HUES64 (cell line): ENCODE measurements at regions not wholly inside any gene's neighbourhood (a gene's known extent, or its start where the extent isn't known, plus 50 kb on each side); places are given as distances from the start of the nearest gene placed in this dataset.

Experiments used
- H3K27ac ChIP-seq: 2 replicates; pipeline ENCODE4 v1.7.0; 2013; ENCODE audit warnings: low read depth, low read length, inconsistent platforms
- H3K27me3 ChIP-seq: 2 replicates; pipeline ENCODE4 v1.6.1; 2013; ENCODE audit warnings: mild to moderate bottlenecking, low read length; ENCODE audit not compliant: insufficient read depth
- H3K36me3 ChIP-seq: 2 replicates; pipeline ENCODE4 v1.6.1; 2013; ENCODE audit warnings: mild to moderate bottlenecking, low read length; ENCODE audit not compliant: insufficient read depth
- H3K4me1 ChIP-seq: 2 replicates; pipeline ENCODE4 v1.6.1; 2013; ENCODE audit warnings: mild to moderate bottlenecking, low read length, moderate library complexity; ENCODE audit not compliant: insufficient read depth
- H3K4me3 ChIP-seq: 2 replicates; pipeline ENCODE4 v1.5.1; 2013; ENCODE audit warnings: mild to moderate bottlenecking, low read length, moderate library complexity
- H3K9ac ChIP-seq: 2 replicates; pipeline ENCODE4 v1.6.1; 2013; ENCODE audit warnings: mild to moderate bottlenecking, low read depth, low read length
- H3K9me3 ChIP-seq: 2 replicates; pipeline ENCODE4 v1.6.1; 2013; ENCODE audit warnings: low read depth, low read length; ENCODE audit not compliant: insufficient read depth
- WGBS: fragments of 150-250, 120-280 bp; methylation state at CpG from one replicate; pipeline ENCODE4 v1.1.7; 2013; ENCODE audit warnings: missing lambda C conversion rate; 5-methylcytosine and 5-hydroxymethylcytosine counted together

- no peaks in the 10 kb centered on the region for H3K36me3 ChIP-seq
- no peaks in the 10 kb centered on the region for H3K27me3 ChIP-seq
- H3K4me3 ChIP-seq: no peak overlapping the region
- no peaks in the 10 kb centered on the region for H3K9me3 ChIP-seq
- peaks cover 8% of the 10 kb centered on the region for H3K4me1 ChIP-seq
- H3K9ac ChIP-seq: no peak overlapping the region
- H3K27ac ChIP-seq: no peak overlapping the region
Observed at GRCh38 chr12:46435029-46435428, 62.5 kb upstream of the SLC38A2 start.

DNA sequence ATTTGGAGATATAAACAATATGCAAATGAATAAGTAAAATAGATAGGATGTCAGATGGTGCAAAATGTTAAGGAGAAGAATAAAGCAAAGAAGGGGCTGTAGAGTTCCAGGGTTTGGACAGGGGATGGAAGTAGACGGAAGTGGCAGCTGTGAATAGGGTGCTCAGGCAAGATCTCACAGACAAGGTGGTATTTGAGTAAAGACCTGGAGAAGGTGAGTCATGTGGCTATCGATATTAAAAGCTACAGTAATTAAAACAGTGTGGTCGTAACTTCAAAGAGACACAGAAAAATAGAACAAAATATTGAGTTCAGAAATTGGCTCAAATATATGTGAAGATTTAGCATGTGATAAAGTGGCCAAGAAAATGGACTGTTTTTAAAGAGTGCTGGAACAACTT, 61.3 kb upstream of the SLC38A2 start:
- Histone ChIP-seq H3K4me1 (peaks cover 14% of the 10 kb centered on the region), H3K9ac (no peak overlapping the region)
- WGBS: 96% methylated on average over 3 of the region's 3 CpGs

GRCh38 chr12:46432325-46432724, 59.8 kb upstream of the SLC38A2 start:
- Histone ChIP-seq H3K4me1 (peaks cover 14% of the 10 kb centered on the region), H3K27me3 (no peaks in the 10 kb centered on the region), H3K9ac (no peak overlapping the region), H3K9me3 (peaks cover 6% of the 10 kb centered on the region), H3K4me3 (no peak overlapping the region), H3K27ac (no peak overlapping the region), H3K36me3 (0 out of 2 replicates have a peak, but pooled peaks cover 2% of the 10 kb centered on the region)
- 95% methylated on average over 6 of the region's 6 CpGs for WGBS

More for the DNA sequence above, 61.3 kb upstream of the SLC38A2 start:
- Histone ChIP-seq H3K27ac (no peak overlapping the region), H3K9me3 (no peaks in the 10 kb centered on the region), H3K4me3 (no peak overlapping the region), H3K27me3 (no peaks in the 10 kb centered on the region), H3K36me3 (no peaks in the 10 kb centered on the region)

DNA sequence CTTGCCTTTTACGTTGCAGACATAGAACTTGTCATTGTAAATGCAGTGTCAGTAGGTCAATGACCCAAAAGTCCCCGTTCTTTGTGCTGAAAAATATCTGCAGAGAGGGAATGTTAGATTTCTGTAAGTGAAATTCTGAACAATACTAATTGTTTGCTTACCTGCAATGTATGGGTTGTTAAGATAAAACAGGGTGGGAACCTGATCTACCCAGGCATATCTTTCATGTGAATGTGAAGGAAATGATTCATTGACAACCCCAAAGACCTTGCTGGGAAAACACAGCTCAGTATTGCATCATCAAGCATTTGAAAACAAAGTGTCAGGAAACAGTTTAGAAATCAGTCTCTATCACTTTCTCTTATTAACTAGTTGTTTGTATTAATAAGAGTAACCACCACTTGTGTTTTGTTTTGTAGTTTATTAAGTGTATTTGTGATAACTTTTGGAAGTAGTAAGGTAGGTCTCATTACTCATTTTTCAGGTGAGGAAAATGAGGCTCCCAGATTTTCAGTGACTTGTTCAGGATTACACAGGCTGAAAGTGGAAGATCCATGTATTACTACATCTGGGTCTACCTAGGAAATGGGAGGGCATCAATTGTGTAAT, 57.9 kb upstream of the SLC38A2 start:
- H3K27me3 ChIP-seq: no peaks in the 10 kb centered on the region
- peaks cover 15% of the 10 kb centered on the region for H3K9me3 ChIP-seq
- H3K4me3 ChIP-seq: no peak overlapping the region
- H3K9ac ChIP-seq: no peak overlapping the region
- peak overlapping the region; percentile 44; the same call in 1 of the 2 replicates for H3K27ac ChIP-seq
- 68% methylated on average over 2 of the region's 2 CpGs for WGBS
- H3K4me1 ChIP-seq: peaks cover 14% of the 10 kb centered on the region
- 0 out of 2 replicates have a peak, but pooled peaks cover 6% of the 10 kb centered on the region for H3K36me3 ChIP-seq
